HepG2 (cell line): ENCODE measurements at regions not wholly inside any gene's neighbourhood (a gene's known extent, or its start where the extent isn't known, plus 50 kb on each side); places are given as distances from the start of the nearest gene placed in this dataset.

ENCODE experiments used
- ATAC-seq: fragments of 200-7000 bp; cut with Tn5 transposase; 3 replicates; pipeline ENCODE4 v1.9.1; 2020; ENCODE audit warnings: mild to moderate bottlenecking, moderate library complexity
- BruUV-seq: library from RNA; stranded (reverse); fragments of 400-500 nt; replicated peaks from 2 replicates; lab custom pipeline; 2021; lab: Mats Ljungman, UMichigan
- CTCF ChIA-PET: fragments of 300-600 bp; formaldehyde crosslinking; extraction: SDS; loops from one replicate; lab custom pipeline; 2021; ENCODE audit warnings: low total read pairs, inconsistent platforms, low intra/inter-chr PET ratio; lab: Yijun Ruan, JAX
- POLR2A ChIA-PET: fragments of 350-600 bp; sonication (Branson Sonifier 250); formaldehyde crosslinking; loops from one replicate; lab custom pipeline; 2020; ENCODE audit warnings: antibody characterized with exemption, inconsistent platforms; lab: Yijun Ruan, JAX
- DNase-seq: peaks from one replicate; pipeline ENCODE4 v3.0.0-alpha.2; 2015; ENCODE audit warnings: low spot score
- FAIRE-seq: peaks from 3 replicates; lab custom pipeline; 2011; peaks lifted over from hg19 to GRCh38; lab: Jason Lieb, UNC
- H2AFZ ChIP-seq: one replicate; pipeline ENCODE4 v1.6.1; 2011; ENCODE audit warnings: low read length, inconsistent platforms
- H3K27ac ChIP-seq: fragments of 300-600 bp; 3 replicates; pipeline ENCODE4 v1.8.0; 2011; ENCODE audit warnings: mixed run types, mild to moderate bottlenecking, mixed read lengths, low read length, inconsistent platforms; ENCODE audit not compliant: insufficient read depth; ENCODE audit errors: extremely low read length
- H3K27me3 ChIP-seq, 2 experiments: fragments of 200-600 bp in 1 of 2; 2 replicates in 1 of 2; 3 replicates in 1 of 2; pipeline versions ENCODE4 v1.6.0 to v1.8.0; 2011; ENCODE audit warnings: low read length in 2 of 2, mild to moderate bottlenecking in 2 of 2, moderate library complexity in 2 of 2, inconsistent platforms in 1 of 2; ENCODE audit not compliant: insufficient read depth in 2 of 2, control insufficient read depth in 1 of 2
- H3K36me3 ChIP-seq, 2 experiments: fragments of 200-600 bp in 1 of 2; replicated peaks in 1 of 2; 2 replicates in 1 of 2; 3 replicates in 1 of 2; pipeline versions ENCODE4 v1.5.1 to v1.8.0; 2011; ENCODE audit warnings: low read length in 2 of 2, inconsistent platforms in 1 of 2; ENCODE audit not compliant: insufficient read depth in 2 of 2, control insufficient read depth in 1 of 2
- H3K4me1 ChIP-seq: 2 replicates; pipeline ENCODE4 v1.5.1; 2012; ENCODE audit warnings: low read length, inconsistent platforms; ENCODE audit not compliant: insufficient read depth
- H3K4me2 ChIP-seq: 2 replicates; pipeline ENCODE4 v1.6.0; 2011; ENCODE audit warnings: low read depth, low read length, inconsistent platforms
- H3K4me3 ChIP-seq, 3 experiments: fragments of 200-600 bp in 1 of 3; sonication (generic), shearing (Covaris generic) in 1 of 3; replicated peaks in 1 of 3; 2 replicates each; pipeline ENCODE4 v1.5.1; 2011 to 2016; ENCODE audit warnings: low read length in 3 of 3, inconsistent platforms in 2 of 3, low read depth in 2 of 3, mild to moderate bottlenecking in 2 of 3, control low read depth in 1 of 3, mixed read lengths in 1 of 3; ENCODE audit not compliant: insufficient read depth in 1 of 3
- H3K79me2 ChIP-seq: one replicate; pipeline ENCODE4 v1.6.1; 2011; ENCODE audit warnings: low read length, inconsistent platforms; ENCODE audit not compliant: insufficient read depth
- H3K9ac ChIP-seq: 2 replicates; pipeline ENCODE4 v1.6.0; 2011; ENCODE audit warnings: mild to moderate bottlenecking, low read depth, low read length, inconsistent platforms; ENCODE audit not compliant: insufficient read depth
- H3K9me3 ChIP-seq: 2 replicates; pipeline ENCODE4 v1.5.1; 2012; ENCODE audit warnings: mild to moderate bottlenecking, low read length
- H4K20me1 ChIP-seq: 2 replicates; pipeline ENCODE4 v1.6.0; 2011; ENCODE audit warnings: inconsistent platforms, mild to moderate bottlenecking, low read length, moderate library complexity; ENCODE audit not compliant: insufficient read depth
- MAF1 ChIP-seq: sonication (generic); formaldehyde crosslinking; IDR thresholded peaks from 2 replicates; pipeline ENCODE4 v1.5.0; 2020; ENCODE audit warnings: missing genetic modification reagents, borderline replicate concordance
- MBD4 ChIP-seq: IDR thresholded peaks from 2 replicates; pipeline ENCODE4 v1.6.1; 2012; ENCODE audit warnings: low read length, inconsistent platforms, borderline replicate concordance
- MXI1 ChIP-seq: IDR thresholded peaks from 3 replicates; pipeline ENCODE4 v1.6.1; 2012; ENCODE audit warnings: low read depth, low read length, inconsistent platforms, borderline replicate concordance
- NFKB2 ChIP-seq: sonication (generic); formaldehyde crosslinking; IDR thresholded peaks from 2 replicates; pipeline ENCODE4 v1.4.0; 2020; ENCODE audit warnings: missing genetic modification reagents, borderline replicate concordance
- SKIL ChIP-seq: sonication (generic); formaldehyde crosslinking; IDR thresholded peaks from 2 replicates; pipeline ENCODE4 v1.8.0; 2022; ENCODE audit warnings: missing genetic modification reagents, mild to moderate bottlenecking, moderate library complexity, borderline replicate concordance
- UBTF ChIP-seq: sonication (generic); formaldehyde crosslinking; IDR thresholded peaks from 2 replicates; pipeline ENCODE4 v1.4.0; 2020; ENCODE audit warnings: mild to moderate bottlenecking, missing genetic modification reagents
- ZNF343 ChIP-seq: sonication (generic); formaldehyde crosslinking; IDR thresholded peaks from 2 replicates; pipeline ENCODE4 v1.4.0; 2020; ENCODE audit warnings: mild to moderate bottlenecking, missing genetic modification reagents
- ZNF772 ChIP-seq: sonication (generic); formaldehyde crosslinking; IDR thresholded peaks from 2 replicates; pipeline ENCODE4 v1.5.0; 2020; ENCODE audit warnings: mild to moderate bottlenecking, missing genetic modification reagents
- ZSCAN12 ChIP-seq: sonication (generic); formaldehyde crosslinking; IDR thresholded peaks from 2 replicates; pipeline ENCODE4 v1.9.0; 2021; ENCODE audit warnings: mild to moderate bottlenecking, missing genetic modification reagents
- WGBS: methylation state at CpG from one replicate; pipeline ENCODE4 v1.1.6; 2017; ENCODE audit warnings: low lambda C conversion rate; 5-methylcytosine and 5-hydroxymethylcytosine counted together
- in situ Hi-C: cut with HindIII; loops from 2 replicates; pipeline ENCODE4 v1.10.0; 2017; ENCODE audit warnings: low pct_unique_long_range_greater_than_20kb; ENCODE audit not compliant: extremely low pct_ligation_motif_present
- intact Hi-C: fragments of 100-400 bp; cut with micrococcal nuclease; formaldehyde crosslinking; loops from one replicate; pipeline ENCODE4 v1.10.0; 2022; ENCODE audit not compliant: unreplicated experiment
- TF ChIP-seq, protein P1 (sequence below), 2 experiments: fragments of 450-650 bp in 1 of 2; sonication (generic) in 1 of 2; formaldehyde crosslinking in 1 of 2; IDR thresholded peaks; 2 replicates each; pipeline versions ENCODE4 v1.6.1 to v1.8.0; 2016 to 2022; ENCODE audit warnings: antibody characterized with exemption in 1 of 2, mild to moderate bottlenecking in 1 of 2, missing genetic modification reagents in 1 of 2

- TF ChIP-seq, protein P1, sequence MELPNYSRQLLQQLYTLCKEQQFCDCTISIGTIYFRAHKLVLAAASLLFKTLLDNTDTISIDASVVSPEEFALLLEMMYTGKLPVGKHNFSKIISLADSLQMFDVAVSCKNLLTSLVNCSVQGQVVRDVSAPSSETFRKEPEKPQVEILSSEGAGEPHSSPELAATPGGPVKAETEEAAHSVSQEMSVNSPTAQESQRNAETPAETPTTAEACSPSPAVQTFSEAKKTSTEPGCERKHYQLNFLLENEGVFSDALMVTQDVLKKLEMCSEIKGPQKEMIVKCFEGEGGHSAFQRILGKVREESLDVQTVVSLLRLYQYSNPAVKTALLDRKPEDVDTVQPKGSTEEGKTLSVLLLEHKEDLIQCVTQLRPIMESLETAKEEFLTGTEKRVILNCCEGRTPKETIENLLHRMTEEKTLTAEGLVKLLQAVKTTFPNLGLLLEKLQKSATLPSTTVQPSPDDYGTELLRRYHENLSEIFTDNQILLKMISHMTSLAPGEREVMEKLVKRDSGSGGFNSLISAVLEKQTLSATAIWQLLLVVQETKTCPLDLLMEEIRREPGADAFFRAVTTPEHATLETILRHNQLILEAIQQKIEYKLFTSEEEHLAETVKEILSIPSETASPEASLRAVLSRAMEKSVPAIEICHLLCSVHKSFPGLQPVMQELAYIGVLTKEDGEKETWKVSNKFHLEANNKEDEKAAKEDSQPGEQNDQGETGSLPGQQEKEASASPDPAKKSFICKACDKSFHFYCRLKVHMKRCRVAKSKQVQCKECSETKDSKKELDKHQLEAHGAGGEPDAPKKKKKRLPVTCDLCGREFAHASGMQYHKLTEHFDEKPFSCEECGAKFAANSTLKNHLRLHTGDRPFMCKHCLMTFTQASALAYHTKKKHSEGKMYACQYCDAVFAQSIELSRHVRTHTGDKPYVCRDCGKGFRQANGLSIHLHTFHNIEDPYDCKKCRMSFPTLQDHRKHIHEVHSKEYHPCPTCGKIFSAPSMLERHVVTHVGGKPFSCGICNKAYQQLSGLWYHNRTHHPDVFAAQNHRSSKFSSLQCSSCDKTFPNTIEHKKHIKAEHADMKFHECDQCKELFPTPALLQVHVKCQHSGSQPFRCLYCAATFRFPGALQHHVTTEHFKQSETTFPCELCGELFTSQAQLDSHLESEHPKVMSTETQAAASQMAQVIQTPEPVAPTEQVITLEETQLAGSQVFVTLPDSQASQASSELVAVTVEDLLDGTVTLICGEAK (IDR thresholded peaks at IDR 0.05), result no peak
- TF ChIP-seq, protein P1 (CRISPR knock-in tag; IDR thresholded peaks at IDR 0.05), result no peak
- TF ChIP-seq ZNF343 (no peak), MBD4 (no peak), ZNF772 (no peak)
Observed at GRCh38 chr4:28548594-28548993, 1688.0 kb downstream of the STIM2 start (continued).

DNA sequence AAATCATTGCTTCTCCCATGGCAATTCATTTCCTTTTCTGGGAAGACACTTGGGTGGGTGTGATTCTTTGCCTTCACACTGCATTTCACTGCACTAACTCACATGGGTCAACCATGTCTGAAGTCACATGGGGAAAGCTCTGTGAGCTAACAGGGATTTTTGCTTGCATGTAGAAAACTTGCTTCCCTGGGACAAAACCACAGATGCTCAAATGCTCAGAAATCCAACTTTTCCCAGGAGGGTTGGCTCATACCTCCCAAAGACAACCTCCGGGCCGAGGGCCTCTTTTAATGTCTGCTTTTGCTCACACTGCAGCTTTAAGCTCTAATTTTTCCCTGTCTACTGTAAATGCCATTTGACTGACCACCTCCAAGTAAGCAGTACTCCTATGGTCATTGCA, 1695.2 kb downstream of the STIM2 start:
- Histone ChIP-seq H4K20me1 (no peaks in the 10 kb centered on the region), H3K9ac (no peak overlapping the region), H3K9me3 (peaks cover 68% of the 10 kb centered on the region), H3K27me3 (no peaks in the 10 kb centered on the region), H2AFZ (no peak overlapping the region), H3K79me2 (no peaks in the 10 kb centered on the region), H3K4me3 (no peak overlapping the region), H3K36me3 (no peaks in the 10 kb centered on the region), H3K4me2 (no peak overlapping the region), H3K27ac (no peak overlapping the region), H3K4me1 (no peaks in the 10 kb centered on the region)
- no peak for ATAC-seq
- BruUV-seq, result no TSS peak
- no peak for FAIRE-seq
- CTCF ChIA-PET, result no interaction called here
- no peak for DNase-seq
- 0% methylated on average over 2 of the region's 2 CpGs for whole genome bisulfite sequencing
- POLR2A ChIA-PET, result no interaction called here
- in situ Hi-C loops, result no loop called here
- intact Hi-C loops, result no loop called here
- TF ChIP-seq NFKB2 (CRISPR knock-in tag), result no peak
- no peak for TF ChIP-seq MAF1 (CRISPR knock-in tag)
- TF ChIP-seq UBTF (CRISPR knock-in tag), result no peak
- no peak for TF ChIP-seq ZSCAN12 (CRISPR knock-in tag)
- no peak for TF ChIP-seq MXI1
- no peak for TF ChIP-seq SKIL
